Pancreas (tissue), 10 donors: ENCODE measurements at regions not wholly inside any gene's neighbourhood (a gene's known extent, or its start where the extent isn't known, plus 50 kb on each side); places are given as distances from the start of the nearest gene placed in this dataset.

Experiments used
- ATAC-seq, 4 donors: fragments of 200-7000 bp; cut with Tn5 transposase; one replicate each; pipeline versions ENCODE4 v1.8.0 to v1.9.1; 2020; ENCODE audit warnings: mild to moderate bottlenecking in 4 of 4, moderate library complexity in 4 of 4
- DNase-seq, 6 donors: peaks; one replicate each; pipeline ENCODE4 v3.0.0-alpha.2; 2020
- FAIRE-seq: peaks from 2 replicates; lab custom pipeline; 2012; peaks lifted over from hg19 to GRCh38; lab: Jason Lieb, UNC
- H3K27ac ChIP-seq, 4 donors: fragments of 200-600 bp; sonication (generic); 1 replicate in 3 of 4; 2 replicates in 1 of 4; pipeline versions ENCODE4 v1.5.0 to v1.8.0; 2020
- H3K27me3 ChIP-seq, 4 donors: fragments of 200-600 bp; one replicate each; pipeline ENCODE4 v1.8.0; 2021
- H3K36me3 ChIP-seq, 3 donors: fragments of 200-600 bp; sonication (generic) in 1 of 3; one replicate each; pipeline versions ENCODE4 v1.5.0 to v1.8.0; 2020 to 2021
- H3K4me1 ChIP-seq, 3 donors: fragments of 200-600 bp; one replicate each; pipeline ENCODE4 v1.8.0; 2021
- H3K4me3 ChIP-seq, 4 donors: fragments of 200-600 bp; sonication (generic) in 2 of 4; one replicate each; pipeline versions ENCODE4 v1.5.0 to v1.8.0; 2020 to 2021
- H3K9me3 ChIP-seq, 4 donors: fragments of 200-600 bp; one replicate each; pipeline ENCODE4 v1.8.0; 2021
- WGBS, 2 donors: extraction: QIAGEN DNeasy Blood & Tissue Kit; methylation state at CpG; one replicate each; pipeline ENCODE4 v1.1.7; 2013; 5-methylcytosine and 5-hydroxymethylcytosine counted together
- intact Hi-C, 3 donors: fragments of 100-400 bp; cut with DNase I; formaldehyde crosslinking; loops; one replicate each; pipeline versions ENCODE4 v1.11.1 to v1.14.2; 2022
- TF ChIP-seq, protein P1 (sequence below), 4 donors: fragments of 200-600 bp; sonication (generic) in 3 of 4; IDR thresholded peaks; one replicate each; pipeline versions ENCODE4 v1.5.0 to v1.8.0; 2021; ENCODE audit warnings: antibody characterized with exemption in 4 of 4
- donor health status: healthy with polysubstance abuse.
- donor health status: DM: no; HTN: no; CAD: no; lungs with moderate emphysema.
- donor health status: DM: no; HTN: no; CAD: no.
- donor health status: control.
- donor health status: control.
- donor health status: Bipolar disorder and iron deficiency.
- donor health status: DM: yes; HTN: yes; CAD: no.
- donor health status: DM: no; HTN: no; CAD: no.
- donor health status: DM: no; HTN: no; CAD: no.
- donor health status: DM: yes; HTN: yes; CAD: no.

DNA sequence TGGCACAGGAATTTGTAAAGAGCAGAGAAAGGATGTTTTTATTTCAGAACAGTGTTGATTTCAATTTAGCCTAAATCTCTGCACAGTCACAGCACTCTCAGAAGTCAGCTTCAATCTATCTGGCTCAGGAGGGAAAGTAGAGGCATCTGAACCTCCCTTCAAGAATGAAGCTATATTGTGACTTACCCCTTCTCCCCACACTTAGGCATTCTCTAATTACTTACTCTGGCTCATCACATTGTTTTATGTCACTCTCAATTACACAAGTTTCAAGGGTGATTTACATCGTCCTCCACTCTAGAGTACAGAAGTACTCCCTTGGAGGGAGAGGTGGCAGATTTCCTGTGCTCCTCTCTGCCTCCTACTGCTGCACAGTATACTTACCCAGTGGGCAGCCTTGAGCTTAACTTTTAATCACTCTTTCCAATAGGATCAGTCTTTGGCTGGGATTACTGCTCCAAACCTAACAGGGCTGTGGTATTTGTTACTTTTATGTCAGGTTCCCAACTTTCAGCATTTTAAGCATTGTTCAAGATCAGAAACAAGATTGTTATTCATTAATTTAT, 211.4 kb downstream of the AASDHPPT start:
- Histone ChIP-seq H3K4me3 (no peak overlapping the region), H3K27ac (no peak overlapping the region), H3K4me1 (no peaks in the 10 kb centered on the region), H3K36me3 (no peaks in the 10 kb centered on the region), H3K9me3 (no peaks in the 10 kb centered on the region), H3K27me3 (no peaks in the 10 kb centered on the region)
- WGBS, 2 donors = 46 to 57% methylated on average over 1 of the region's 1 CpG
- ATAC-seq (peak in 1 of 4 donors; percentile 51), DNase-seq (no peak), FAIRE-seq (no peak)
- intact Hi-C loops = no loop called here
- TF ChIP-seq, protein P1, sequence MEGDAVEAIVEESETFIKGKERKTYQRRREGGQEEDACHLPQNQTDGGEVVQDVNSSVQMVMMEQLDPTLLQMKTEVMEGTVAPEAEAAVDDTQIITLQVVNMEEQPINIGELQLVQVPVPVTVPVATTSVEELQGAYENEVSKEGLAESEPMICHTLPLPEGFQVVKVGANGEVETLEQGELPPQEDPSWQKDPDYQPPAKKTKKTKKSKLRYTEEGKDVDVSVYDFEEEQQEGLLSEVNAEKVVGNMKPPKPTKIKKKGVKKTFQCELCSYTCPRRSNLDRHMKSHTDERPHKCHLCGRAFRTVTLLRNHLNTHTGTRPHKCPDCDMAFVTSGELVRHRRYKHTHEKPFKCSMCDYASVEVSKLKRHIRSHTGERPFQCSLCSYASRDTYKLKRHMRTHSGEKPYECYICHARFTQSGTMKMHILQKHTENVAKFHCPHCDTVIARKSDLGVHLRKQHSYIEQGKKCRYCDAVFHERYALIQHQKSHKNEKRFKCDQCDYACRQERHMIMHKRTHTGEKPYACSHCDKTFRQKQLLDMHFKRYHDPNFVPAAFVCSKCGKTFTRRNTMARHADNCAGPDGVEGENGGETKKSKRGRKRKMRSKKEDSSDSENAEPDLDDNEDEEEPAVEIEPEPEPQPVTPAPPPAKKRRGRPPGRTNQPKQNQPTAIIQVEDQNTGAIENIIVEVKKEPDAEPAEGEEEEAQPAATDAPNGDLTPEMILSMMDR (IDR thresholded peaks at IDR 0.05) = no peak

DNA sequence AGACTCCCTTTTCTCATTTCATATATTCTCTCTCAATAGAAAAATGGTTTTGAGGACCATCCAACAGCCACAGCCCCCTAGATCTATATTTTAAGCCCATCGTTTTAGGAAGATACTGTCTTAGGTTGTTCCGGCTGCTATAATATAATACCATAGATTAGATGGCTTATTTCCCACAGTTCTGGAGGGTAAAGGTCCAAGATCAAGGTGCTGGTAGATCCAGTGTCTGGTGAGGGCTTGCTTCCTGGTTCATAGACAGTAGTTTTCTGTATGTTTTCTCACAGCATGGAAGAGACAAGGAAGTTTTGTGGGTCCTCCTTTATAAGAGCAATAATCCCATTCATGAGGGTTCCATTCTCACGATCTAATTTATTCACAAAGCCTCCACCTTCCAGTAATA, 215.1 kb downstream of the AASDHPPT start:
- H3K9me3 ChIP-seq = no peaks in the 10 kb centered on the region
- intact Hi-C loops = no loop called here
- no peak for ATAC-seq
- no peaks in the 10 kb centered on the region for H3K36me3 ChIP-seq
- no peaks in the 10 kb centered on the region for H3K27me3 ChIP-seq
- H3K4me1 ChIP-seq = no peaks in the 10 kb centered on the region
- TF ChIP-seq, protein P1 (IDR thresholded peaks at IDR 0.05) = no peak
- no peak for DNase-seq
- WGBS, 2 donors = 84 to 91% methylated on average over 3 of the region's 3 CpGs
- no peak for FAIRE-seq
- no peak overlapping the region for H3K27ac ChIP-seq
- H3K4me3 ChIP-seq = no peak overlapping the region

DNA sequence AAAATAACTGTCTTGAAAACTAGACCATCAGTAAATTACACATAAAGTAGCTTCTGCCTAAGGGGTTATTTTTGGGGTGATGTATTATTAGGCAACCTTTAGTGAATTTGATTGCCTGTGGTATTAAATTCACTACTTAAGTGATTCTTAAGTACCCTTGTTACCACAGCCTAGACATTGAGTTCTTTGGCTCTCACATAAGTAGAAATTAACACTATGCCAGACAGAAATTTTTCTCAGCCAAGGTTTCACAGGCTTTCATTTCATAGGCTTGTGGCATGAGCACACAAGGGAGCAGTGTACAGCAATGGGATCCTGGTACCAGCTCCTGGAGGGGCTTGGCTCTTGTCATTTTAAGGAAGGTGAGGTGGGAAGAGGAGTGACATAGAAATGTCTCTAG, 218.5 kb downstream of the AASDHPPT start:
- H3K27me3 ChIP-seq = no peaks in the 10 kb centered on the region
- H3K27ac ChIP-seq = no peak overlapping the region
- no peak overlapping the region for H3K4me3 ChIP-seq
- ATAC-seq (no peak), FAIRE-seq (no peak), DNase-seq (no peak)
- no peaks in the 10 kb centered on the region for H3K36me3 ChIP-seq
- TF ChIP-seq, protein P1 (IDR thresholded peaks at IDR 0.05) = no peak
- no peaks in the 10 kb centered on the region for H3K9me3 ChIP-seq
- intact Hi-C loops = no loop called here
- H3K4me1 ChIP-seq = no peaks in the 10 kb centered on the region

GRCh38 chr11:106302416-106302815, 225.0 kb downstream of the AASDHPPT start:
- DNase-seq (no peak), ATAC-seq (no peak), FAIRE-seq (no peak)
- TF ChIP-seq, protein P1 (IDR thresholded peaks at IDR 0.05) = no peak
- intact Hi-C loops = no loop called here
- no peaks in the 10 kb centered on the region for H3K27me3 ChIP-seq
- no peaks in the 10 kb centered on the region for H3K4me1 ChIP-seq
- no peak overlapping the region for H3K27ac ChIP-seq
- no peak overlapping the region for H3K4me3 ChIP-seq
- H3K9me3 ChIP-seq = no peaks in the 10 kb centered on the region
- no peaks in the 10 kb centered on the region for H3K36me3 ChIP-seq
- 82 to 95% methylated on average over 2 of the region's 2 CpGs for WGBS, 2 donors

DNA sequence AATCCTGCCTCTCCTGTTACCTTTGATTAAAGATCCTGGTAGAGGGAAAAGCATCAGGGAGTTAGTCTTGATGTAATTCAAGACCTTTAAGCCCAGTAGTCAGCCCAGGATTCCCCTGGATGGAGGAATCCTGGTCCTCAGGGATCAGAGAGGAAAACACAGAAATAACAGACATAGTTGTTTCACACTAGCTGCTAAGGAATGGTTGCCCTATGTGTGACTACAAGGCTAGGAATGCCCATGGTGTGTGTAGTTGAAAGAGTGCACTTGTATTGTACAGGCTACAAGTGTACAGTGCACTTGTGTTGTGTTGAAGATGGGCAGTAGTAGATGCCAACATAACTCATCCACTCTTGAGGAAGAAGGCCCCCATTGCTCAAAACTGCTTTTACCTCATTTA, 226.8 kb downstream of the AASDHPPT start:
- no peaks in the 10 kb centered on the region for H3K27me3 ChIP-seq
- TF ChIP-seq, protein P1 (IDR thresholded peaks at IDR 0.05) = no peak
- no peak overlapping the region for H3K27ac ChIP-seq
- no peaks in the 10 kb centered on the region for H3K36me3 ChIP-seq
- ATAC-seq (no peak), FAIRE-seq (no peak), DNase-seq (no peak)
- no peak overlapping the region for H3K4me3 ChIP-seq
- H3K9me3 ChIP-seq = no peaks in the 10 kb centered on the region
- H3K4me1 ChIP-seq = no peaks in the 10 kb centered on the region
- intact Hi-C loops = no loop called here
